Anterior cingulate cortex (tissue), 58 donors: ENCODE measurements at regions not wholly inside any gene's neighbourhood (a gene's known extent, or its start where the extent isn't known, plus 50 kb on each side); places are given as distances from the start of the nearest gene placed in this dataset.

ENCODE experiments used
- DNase-seq, 58 donors: peaks; one replicate each; lab custom pipeline; 2025; lab: John Stamatoyannopoulos, UW

DNA sequence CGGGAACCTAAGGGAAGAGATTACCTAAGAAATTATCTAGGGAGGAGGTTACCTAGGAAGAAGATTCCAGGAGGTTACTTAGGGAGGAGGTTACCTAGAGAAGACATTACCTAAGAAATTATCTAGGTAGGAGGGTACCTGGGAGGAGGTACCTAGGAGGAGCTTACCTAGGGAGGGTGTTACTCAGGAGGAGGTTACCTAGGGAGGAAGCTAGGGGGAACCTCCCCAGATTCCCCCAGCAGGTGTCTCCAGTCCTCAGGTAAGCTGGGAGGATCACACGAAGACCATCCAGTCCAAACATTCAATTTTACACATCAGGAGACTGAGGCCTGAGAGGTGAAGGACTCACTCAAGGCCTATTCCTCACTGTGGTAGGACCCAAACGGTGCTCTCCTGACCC, 482.8 kb downstream of the TBC1D22A start:
- no peak for DNase-seq

- no peak for DNase-seq
Observed at GRCh38 chr22:47240116-47240515, 477.7 kb downstream of the TBC1D22A start.

DNA sequence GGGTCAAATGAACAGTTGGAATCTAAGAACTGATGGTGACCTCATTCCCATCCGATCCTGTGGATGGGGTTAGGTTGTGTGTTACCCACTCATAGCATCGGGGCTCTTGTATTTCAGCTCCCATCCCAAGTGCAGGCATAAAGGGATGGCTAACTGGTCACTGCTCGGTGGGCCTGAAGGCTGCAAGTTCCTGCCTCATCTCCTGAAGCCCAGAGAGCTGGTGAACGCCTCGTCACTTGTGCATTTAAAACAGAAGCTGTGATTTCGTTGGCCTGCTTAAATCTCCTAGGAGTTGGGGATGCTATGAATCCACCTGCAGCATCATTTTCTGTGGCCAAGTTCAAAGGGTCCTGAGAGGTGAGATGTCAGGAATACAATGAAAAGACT, 477.0 kb downstream of the TBC1D22A start:
- no peak for DNase-seq

GRCh38 chr22:47238690-47239473, 476.4 kb downstream of the TBC1D22A start:
- no peak for DNase-seq

- DNase-seq: no peak
Observed at GRCh38 chr22:47237890-47238480, 475.5 kb downstream of the TBC1D22A start.

DNA sequence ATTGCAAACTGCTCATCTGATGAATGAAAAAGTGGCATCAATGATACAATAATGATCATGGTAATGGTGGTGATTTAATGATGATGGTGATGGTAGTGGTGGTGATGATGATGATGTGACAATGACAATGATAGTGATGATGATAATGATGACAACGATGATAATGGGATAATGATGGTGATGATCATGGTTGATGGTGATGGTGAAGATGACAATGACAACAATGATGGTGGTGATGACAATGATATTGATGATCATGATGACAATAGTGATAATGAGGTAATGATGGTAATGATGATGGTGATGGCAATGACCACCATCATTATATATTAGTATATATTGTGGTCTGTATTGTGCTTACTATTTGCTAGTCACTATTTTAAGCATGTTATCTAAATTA, 474.3 kb downstream of the TBC1D22A start:
- DNase-seq: no peak

- DNase-seq: no peak
Observed at GRCh38 chr22:47236161-47236560, 473.7 kb downstream of the TBC1D22A start.

- no peak for DNase-seq
Observed at GRCh38 chr22:47233316-47234243, 471.1 kb downstream of the TBC1D22A start.

- peak in 1 of 58 donors; percentile 41 for DNase-seq
Observed at GRCh38 chr22:47232753-47233152, 470.3 kb downstream of the TBC1D22A start.

- DNase-seq: no peak
Observed at GRCh38 chr22:47232197-47232596, 469.7 kb downstream of the TBC1D22A start.

- no peak for DNase-seq
Observed at GRCh38 chr22:47231759-47232158, 469.3 kb downstream of the TBC1D22A start.

GRCh38 chr22:47230741-47231140, 468.3 kb downstream of the TBC1D22A start:
- DNase-seq: no peak

GRCh38 chr22:47230251-47230650, 467.8 kb downstream of the TBC1D22A start:
- DNase-seq: no peak

DNA sequence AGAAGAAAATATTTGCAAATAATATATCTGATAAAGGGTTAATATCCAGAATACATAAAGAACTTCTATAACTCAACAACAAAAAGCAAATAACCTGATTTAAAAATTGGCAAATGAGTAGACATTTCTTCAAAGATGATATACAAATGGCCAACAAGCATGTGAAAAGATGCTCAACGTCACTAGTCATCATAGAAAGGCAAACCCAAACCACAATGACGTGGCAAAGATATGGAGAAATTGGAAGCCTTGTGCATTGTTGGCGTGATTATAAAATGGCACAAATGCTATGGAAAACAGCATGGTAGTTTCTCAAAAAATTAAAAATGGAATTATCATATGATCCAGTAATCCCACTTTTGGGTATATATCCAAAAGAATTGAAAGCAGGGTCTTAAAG, 466.3 kb downstream of the TBC1D22A start:
- no peak for DNase-seq

- no peak for DNase-seq
Observed at GRCh38 chr22:47225931-47226633, 463.6 kb downstream of the TBC1D22A start.

DNA sequence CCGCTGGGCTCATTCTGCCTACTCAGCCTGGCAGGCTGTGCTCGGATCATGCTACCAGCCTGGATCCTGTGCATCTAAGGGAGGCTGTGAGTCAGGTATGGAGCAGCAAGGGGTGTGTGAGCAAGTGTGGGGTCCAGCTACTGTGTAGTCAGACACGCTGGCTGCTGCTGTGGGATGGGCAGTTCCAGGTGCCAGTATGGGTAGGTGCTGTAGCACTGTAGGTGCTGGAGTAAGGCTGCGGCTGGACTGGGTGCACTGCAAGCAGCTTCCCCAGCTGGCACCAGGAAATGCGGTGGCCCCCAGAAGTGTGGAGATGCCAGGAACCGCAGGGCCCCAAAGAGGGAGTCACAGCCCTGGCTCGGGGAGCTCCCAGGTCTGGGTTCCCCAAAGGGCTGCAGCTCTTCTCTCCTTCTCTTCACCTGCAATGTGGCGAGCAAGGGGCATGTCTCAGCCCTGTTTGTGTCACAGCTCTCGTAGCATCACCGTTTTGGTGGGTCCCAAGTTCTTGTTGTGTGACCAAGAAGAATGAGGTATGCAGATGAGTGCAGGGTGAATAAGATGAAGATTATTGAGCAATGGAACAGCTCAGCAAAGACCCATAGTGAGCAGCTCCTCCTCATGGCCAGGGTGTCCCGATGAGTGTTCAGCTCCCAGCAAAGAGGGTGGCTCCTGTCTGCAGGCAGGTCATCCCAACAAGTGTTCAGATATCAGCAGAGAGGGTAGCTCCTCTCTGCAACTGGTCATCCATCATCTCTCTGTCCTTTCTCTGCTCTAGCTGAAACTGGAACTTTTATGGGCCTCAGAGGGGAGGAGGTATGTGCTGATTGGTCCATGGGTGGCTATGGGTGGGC, 462.9 kb downstream of the TBC1D22A start:
- no peak for DNase-seq
